B cell (primary cell): ENCODE measurements at regions not wholly inside any gene's neighbourhood (a gene's known extent, or its start where the extent isn't known, plus 50 kb on each side); places are given as distances from the start of the nearest gene placed in this dataset.

Experiments used
- EZH2 ChIP-seq: IDR thresholded peaks from 2 replicates; pipeline ENCODE4 v1.6.1; 2012; ENCODE audit warnings: borderline replicate concordance, low read depth, mild to moderate bottlenecking, moderate library complexity, low read length; ENCODE audit not compliant: insufficient read depth, poor library complexity, severe bottlenecking
- TF ChIP-seq, protein P1 (sequence below): fragments of 200-600 bp; IDR thresholded peaks from one replicate; pipeline ENCODE4 v1.8.0; 2022; ENCODE audit warnings: antibody characterized with exemption, mild to moderate bottlenecking

GRCh38 chr6:112639391-112639831, 292.3 kb downstream of the RFPL4B start:
- TF ChIP-seq, protein P1, sequence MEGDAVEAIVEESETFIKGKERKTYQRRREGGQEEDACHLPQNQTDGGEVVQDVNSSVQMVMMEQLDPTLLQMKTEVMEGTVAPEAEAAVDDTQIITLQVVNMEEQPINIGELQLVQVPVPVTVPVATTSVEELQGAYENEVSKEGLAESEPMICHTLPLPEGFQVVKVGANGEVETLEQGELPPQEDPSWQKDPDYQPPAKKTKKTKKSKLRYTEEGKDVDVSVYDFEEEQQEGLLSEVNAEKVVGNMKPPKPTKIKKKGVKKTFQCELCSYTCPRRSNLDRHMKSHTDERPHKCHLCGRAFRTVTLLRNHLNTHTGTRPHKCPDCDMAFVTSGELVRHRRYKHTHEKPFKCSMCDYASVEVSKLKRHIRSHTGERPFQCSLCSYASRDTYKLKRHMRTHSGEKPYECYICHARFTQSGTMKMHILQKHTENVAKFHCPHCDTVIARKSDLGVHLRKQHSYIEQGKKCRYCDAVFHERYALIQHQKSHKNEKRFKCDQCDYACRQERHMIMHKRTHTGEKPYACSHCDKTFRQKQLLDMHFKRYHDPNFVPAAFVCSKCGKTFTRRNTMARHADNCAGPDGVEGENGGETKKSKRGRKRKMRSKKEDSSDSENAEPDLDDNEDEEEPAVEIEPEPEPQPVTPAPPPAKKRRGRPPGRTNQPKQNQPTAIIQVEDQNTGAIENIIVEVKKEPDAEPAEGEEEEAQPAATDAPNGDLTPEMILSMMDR = no peak
- no peak for TF ChIP-seq EZH2
